GM06990 (cell line): ENCODE measurements at regions not wholly inside any gene's neighbourhood (a gene's known extent, or its start where the extent isn't known, plus 50 kb on each side); places are given as distances from the start of the nearest gene placed in this dataset.

Source experiments
- DNase-seq: peaks from one replicate; pipeline ENCODE4 v3.0.0-alpha.2; 2011; ENCODE audit not compliant: insufficient read length; ENCODE audit errors: extremely low read depth
- H3K27me3 ChIP-seq: replicated peaks from 2 replicates; pipeline ENCODE4 v1.6.0; 2011; ENCODE audit warnings: low read length; ENCODE audit not compliant: control insufficient read depth, insufficient read depth
- H3K36me3 ChIP-seq: 2 replicates; pipeline ENCODE4 v1.5.1; 2011; ENCODE audit warnings: low read length; ENCODE audit not compliant: control insufficient read depth, insufficient read depth
- H3K4me3 ChIP-seq: replicated peaks from 2 replicates; pipeline ENCODE4 v1.5.1; 2011; ENCODE audit warnings: low read depth, mild to moderate bottlenecking, control low read depth, low read length
- TF ChIP-seq, protein P1 (sequence below): IDR thresholded peaks from 2 replicates; pipeline ENCODE4 v1.5.1; 2011; ENCODE audit warnings: low read length, control low read depth, mild to moderate bottlenecking, inconsistent platforms; ENCODE audit not compliant: insufficient read depth, poor library complexity, severe bottlenecking

DNA sequence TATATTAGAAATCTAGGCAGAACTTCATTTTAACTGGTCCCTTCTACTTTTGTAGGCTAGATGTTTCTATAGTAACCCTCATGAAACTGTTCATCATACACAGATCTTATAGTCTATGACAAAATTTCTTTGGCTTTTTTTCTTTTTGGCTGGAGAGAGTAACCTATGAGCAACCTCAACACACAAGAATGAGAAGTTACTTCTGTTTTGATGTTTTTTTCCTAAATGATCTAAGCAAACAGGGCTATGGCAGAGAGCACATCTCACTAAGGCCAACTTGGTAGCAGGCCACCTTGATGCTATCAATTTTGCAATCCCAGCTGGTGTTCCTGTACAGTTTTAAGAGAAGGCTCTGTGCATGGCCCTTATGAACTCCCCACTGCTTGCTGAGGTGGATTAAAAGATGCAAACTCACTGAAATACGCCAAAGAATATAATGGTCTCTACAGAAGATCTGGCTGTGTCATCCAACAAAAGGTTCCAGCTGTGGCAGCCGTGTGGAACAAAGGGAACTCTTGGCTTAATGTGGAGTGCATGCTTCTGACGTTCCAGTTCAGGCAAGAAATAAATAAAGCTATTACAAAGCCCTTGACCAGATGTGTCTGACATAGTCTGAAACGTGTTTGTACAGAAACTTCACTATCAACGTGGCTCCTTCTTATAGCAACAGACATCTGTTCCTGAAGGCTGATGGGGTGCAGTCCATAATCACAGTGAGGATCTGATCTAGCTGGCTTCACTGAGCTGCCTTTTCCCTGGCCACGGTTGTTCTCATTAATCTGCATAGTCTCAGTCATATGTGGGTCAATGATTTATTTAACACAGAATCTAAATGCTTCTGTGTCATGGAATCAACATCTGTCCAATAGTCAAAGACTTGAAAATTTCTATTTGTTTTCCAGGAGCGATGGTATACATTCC, 481.1 kb downstream of the BMP2 start:
- Histone ChIP-seq H3K4me3 (no peak overlapping the region), H3K36me3 (no peaks in the 10 kb centered on the region), H3K27me3 (no peaks in the 10 kb centered on the region)
- TF ChIP-seq, protein P1, sequence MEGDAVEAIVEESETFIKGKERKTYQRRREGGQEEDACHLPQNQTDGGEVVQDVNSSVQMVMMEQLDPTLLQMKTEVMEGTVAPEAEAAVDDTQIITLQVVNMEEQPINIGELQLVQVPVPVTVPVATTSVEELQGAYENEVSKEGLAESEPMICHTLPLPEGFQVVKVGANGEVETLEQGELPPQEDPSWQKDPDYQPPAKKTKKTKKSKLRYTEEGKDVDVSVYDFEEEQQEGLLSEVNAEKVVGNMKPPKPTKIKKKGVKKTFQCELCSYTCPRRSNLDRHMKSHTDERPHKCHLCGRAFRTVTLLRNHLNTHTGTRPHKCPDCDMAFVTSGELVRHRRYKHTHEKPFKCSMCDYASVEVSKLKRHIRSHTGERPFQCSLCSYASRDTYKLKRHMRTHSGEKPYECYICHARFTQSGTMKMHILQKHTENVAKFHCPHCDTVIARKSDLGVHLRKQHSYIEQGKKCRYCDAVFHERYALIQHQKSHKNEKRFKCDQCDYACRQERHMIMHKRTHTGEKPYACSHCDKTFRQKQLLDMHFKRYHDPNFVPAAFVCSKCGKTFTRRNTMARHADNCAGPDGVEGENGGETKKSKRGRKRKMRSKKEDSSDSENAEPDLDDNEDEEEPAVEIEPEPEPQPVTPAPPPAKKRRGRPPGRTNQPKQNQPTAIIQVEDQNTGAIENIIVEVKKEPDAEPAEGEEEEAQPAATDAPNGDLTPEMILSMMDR, result no peak
- no peak for DNase-seq

DNA sequence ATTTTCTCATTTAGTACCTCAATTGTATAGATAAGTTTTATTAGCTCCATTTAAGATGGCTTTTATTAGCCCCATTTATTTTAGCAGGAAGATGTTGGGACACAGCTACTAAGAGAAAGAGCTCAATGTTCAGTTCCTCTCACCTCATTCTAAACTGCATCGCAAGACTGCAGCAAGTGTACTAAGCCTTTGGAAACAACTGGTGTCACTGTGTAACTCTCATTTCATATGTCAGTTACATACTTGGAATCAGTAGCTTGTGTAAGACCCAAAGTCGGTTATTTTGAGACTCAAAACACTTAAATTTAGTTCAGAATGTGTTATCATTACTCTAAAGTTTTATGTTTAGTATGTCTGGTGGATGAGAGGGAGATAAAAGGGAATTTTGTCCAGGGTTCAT, 482.9 kb downstream of the BMP2 start:
- Histone ChIP-seq H3K27me3 (no peaks in the 10 kb centered on the region), H3K4me3 (no peak overlapping the region), H3K36me3 (no peaks in the 10 kb centered on the region)
- DNase-seq, result no peak
- TF ChIP-seq, protein P1, result no peak

DNA sequence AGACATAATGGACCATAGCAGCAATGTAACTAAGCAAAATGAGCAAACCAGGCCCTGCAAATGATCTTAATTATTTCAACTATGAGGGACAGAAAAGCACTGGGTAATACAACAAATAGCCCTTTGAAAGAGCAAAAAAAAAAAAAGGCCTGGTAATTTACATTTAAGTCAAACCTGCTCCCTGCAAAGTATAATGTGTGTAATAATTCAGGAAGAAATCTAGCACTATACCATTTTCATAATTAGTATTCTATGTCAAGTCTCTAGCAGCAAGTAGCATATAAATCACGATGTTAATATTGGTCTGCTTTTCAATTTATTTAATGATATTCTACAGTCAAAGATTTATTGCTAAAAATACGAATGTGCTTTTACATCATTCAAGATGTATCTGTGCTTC, 489.6 kb downstream of the BMP2 start:
- Histone ChIP-seq H3K4me3 (no peak overlapping the region), H3K36me3 (no peaks in the 10 kb centered on the region), H3K27me3 (no peaks in the 10 kb centered on the region)
- no peak for DNase-seq
- TF ChIP-seq, protein P1, result no peak

DNA sequence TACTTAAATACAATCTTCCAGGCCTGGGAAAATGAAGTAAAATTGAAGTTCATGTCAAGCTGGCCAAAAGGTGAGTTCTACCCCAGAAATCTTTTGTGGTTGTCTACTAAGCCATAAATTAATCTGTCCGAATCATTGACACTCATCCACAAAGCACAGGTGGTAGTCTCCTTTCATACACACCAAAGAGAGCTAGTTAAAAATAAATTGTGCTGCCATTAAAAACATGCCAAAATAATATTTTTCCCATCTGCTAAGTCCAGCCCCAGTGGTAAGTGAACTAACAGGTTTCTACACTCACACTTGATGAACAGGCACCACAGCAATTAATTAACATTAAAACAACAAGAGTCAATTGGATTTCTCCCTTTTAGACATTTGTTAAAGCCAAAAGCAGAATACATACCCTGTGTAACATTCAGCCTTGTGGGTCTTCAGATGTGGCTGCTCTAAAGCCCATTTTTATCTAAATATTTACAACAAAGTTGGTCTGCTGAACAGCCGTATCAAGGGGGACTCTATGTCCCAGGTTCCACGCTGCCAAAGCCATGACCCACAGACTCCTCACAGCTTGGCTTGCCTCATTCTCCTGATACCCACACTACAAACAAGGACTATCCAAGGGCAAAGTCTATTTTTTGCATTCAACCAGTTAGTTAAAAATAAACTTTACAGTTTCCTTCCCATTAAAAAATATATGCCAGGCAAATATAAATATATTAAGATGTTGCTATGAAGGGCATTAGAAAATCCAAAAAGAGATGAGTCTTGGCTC, 490.4 kb downstream of the BMP2 start:
- Histone ChIP-seq H3K27me3 (no peaks in the 10 kb centered on the region), H3K4me3 (no peak overlapping the region), H3K36me3 (no peaks in the 10 kb centered on the region)
- TF ChIP-seq, protein P1, result no peak
- DNase-seq, result no peak

DNA sequence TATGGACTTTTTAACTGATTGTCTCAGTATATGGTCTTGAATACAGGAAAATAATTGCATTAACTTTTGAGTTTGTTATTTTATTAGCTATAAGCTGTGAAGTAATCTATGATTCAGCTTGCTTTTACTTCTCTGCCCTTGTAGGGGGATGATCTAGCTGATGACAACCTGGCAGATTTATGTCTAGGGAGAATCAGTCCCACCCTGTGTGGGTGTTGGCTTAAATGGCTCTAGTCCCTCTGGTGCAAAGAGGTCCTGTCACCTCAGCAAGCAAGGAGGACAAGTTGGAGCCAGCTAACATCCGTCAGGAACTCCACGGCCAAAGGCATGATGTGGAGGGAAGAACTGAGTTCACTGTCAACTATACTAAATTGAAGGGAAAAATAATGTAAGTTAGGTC, 495.3 kb downstream of the BMP2 start:
- Histone ChIP-seq H3K27me3 (no peaks in the 10 kb centered on the region), H3K36me3 (no peaks in the 10 kb centered on the region), H3K4me3 (no peak overlapping the region)
- no peak for DNase-seq
- TF ChIP-seq, protein P1, result no peak
